ENCODE measurements at regions not wholly inside any gene's neighbourhood (a gene's known extent, or its start where the extent isn't known, plus 50 kb on each side); places are given as distances from the start of the nearest gene placed in this dataset.
A peak's percentile ranks its signal among the peaks of the same experiment; 100 is the strongest.

GRCh38 chr12:78622529-78623195 is 241.9 kb upstream of the SYT1 start:
- H3K9me3 Mint-ChIP-seq: peaks cover 0 to 10% (median 3%) of the 10 kb centered on the region in 7 donors
- no peak overlapping the region for H3K27ac Mint-ChIP-seq
- DNase-seq: no peak
- no peaks in the 10 kb centered on the region for H3K4me1 Mint-ChIP-seq
- no peaks in the 10 kb centered on the region for H3K36me3 Mint-ChIP-seq
- no peak overlapping the region for H3K4me3 Mint-ChIP-seq
- no peaks in the 10 kb centered on the region for H3K27me3 Mint-ChIP-seq
- no peak for ATAC-seq (ENCODE audit: low read depth in 2 of 2)

GRCh38 chr12:78628491-78629100 is 236.0 kb upstream of the SYT1 start:
- H3K9me3 Mint-ChIP-seq: peaks cover 0 to 16% (median 3%) of the 10 kb centered on the region in 7 donors
- no peak overlapping the region for H3K27ac Mint-ChIP-seq
- DNase-seq (no peak), ATAC-seq (ENCODE audit: low read depth in 2 of 2) (no peak)
- no peaks in the 10 kb centered on the region for H3K27me3 Mint-ChIP-seq
- H3K36me3 Mint-ChIP-seq: no peaks in the 10 kb centered on the region
- no peaks in the 10 kb centered on the region for H3K4me1 Mint-ChIP-seq
- no peak overlapping the region for H3K4me3 Mint-ChIP-seq

GRCh38 chr12:78636231-78636855 is 228.2 kb upstream of the SYT1 start:
- Mint-ChIP-seq H3K27me3 (no peaks in the 10 kb centered on the region), H3K9me3 (peaks cover 0 to 4% (median 0%) of the 10 kb centered on the region in 7 donors), H3K27ac (no peak overlapping the region), H3K36me3 (no peaks in the 10 kb centered on the region), H3K4me1 (no peaks in the 10 kb centered on the region), H3K4me3 (no peak overlapping the region)
- no peak for DNase-seq
- no peak for ATAC-seq (ENCODE audit: low read depth in 2 of 2)

DNA sequence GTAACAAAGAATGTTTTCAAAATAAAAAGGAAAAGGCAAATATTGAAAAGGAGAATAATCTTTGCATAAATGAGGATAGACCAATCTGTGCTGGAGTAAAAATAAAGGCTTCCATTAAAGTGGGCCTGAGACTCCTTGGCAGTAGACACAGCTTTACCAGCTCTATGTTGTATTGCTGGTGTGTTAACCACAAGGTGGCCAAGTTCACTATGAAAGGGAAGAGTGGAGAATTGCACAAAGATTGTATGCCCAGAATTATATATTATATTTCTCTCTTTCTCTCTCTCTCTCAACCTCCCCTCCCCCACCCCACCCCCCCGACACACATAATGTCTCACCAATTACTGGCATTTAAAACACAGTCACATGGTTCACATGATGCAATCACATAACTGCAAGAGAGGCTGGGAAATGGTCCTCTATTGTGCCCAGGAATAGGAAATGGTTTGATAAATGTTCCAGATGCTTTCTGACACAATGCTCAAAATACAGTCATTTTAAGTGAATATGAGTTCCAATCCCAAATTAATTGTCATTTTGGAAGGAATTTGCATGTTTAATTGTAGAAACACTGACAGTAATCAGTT is 222.6 kb upstream of the SYT1 start:
- no peak for DNase-seq
- ATAC-seq (ENCODE audit: low read depth in 2 of 2): no peak
- Mint-ChIP-seq H3K27me3 (no peaks in the 10 kb centered on the region), H3K4me1 (no peaks in the 10 kb centered on the region), H3K9me3 (peaks cover 0 to 4% (median 0%) of the 10 kb centered on the region in 7 donors), H3K36me3 (no peaks in the 10 kb centered on the region), H3K4me3 (no peak overlapping the region), H3K27ac (no peak overlapping the region)

GRCh38 chr12:78645956-78646355 is 218.6 kb upstream of the SYT1 start:
- Mint-ChIP-seq H3K36me3 (no peaks in the 10 kb centered on the region), H3K4me1 (no peaks in the 10 kb centered on the region), H3K4me3 (no peak overlapping the region), H3K9me3 (peaks cover 0 to 10% (median 4%) of the 10 kb centered on the region in 7 donors), H3K27me3 (no peaks in the 10 kb centered on the region), H3K27ac (no peak overlapping the region)
- DNase-seq (no peak), ATAC-seq (ENCODE audit: low read depth in 2 of 2) (no peak)

DNA sequence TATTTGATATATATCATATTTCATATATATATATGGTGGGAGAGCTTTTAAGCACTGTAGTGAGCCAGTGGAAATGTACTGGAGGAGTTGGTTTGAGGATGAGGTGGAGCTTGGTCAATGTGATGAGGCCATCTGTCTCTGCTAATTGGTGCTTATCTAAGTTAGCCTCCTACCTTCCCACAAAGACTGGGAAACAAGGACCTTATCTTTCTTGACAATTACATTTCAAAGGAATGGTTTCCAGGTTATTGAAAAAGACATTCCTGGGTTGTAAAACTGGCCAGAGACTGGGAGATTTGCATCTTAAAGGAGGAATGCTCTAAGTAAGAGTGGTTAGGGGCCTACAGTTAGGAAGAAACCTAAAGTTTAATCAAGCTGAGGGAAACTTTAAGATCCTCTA is 212.8 kb upstream of the SYT1 start:
- Mint-ChIP-seq H3K4me3 (no peak overlapping the region), H3K27ac (no peak overlapping the region), H3K27me3 (no peaks in the 10 kb centered on the region), H3K9me3 (peaks cover 4 to 10% (median 5%) of the 10 kb centered on the region in 7 donors), H3K36me3 (no peaks in the 10 kb centered on the region), H3K4me1 (no peaks in the 10 kb centered on the region)
- DNase-seq (no peak), ATAC-seq (ENCODE audit: low read depth in 2 of 2) (no peak)

DNA sequence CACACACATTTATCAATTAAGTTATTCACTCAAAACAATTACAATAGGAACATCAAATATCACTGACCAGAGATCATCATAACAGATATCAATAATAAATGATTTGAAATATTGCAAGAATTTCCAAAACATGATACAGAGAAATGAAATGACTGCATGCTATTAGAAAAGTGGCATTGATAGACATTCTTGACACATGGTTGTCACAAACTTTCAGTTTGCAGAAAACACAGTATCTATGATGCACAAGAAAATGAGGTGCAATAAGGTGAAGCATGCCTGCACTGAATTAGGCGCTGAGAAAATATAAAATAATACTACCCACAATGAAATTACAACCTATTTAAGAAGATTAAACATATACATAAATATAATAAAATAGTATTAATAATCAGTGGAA is 198.0 kb upstream of the SYT1 start:
- Mint-ChIP-seq H3K36me3 (no peaks in the 10 kb centered on the region), H3K9me3 (peaks cover 0 to 6% (median 0%) of the 10 kb centered on the region in 7 donors), H3K4me1 (no peaks in the 10 kb centered on the region), H3K27ac (peak overlapping the region in 1 of 6 donors; percentile 32), H3K27me3 (no peaks in the 10 kb centered on the region), H3K4me3 (no peak overlapping the region)
- no peak for ATAC-seq (ENCODE audit: low read depth in 2 of 2)
- no peak for DNase-seq

- H3K4me3 Mint-ChIP-seq: no peak overlapping the region
- ATAC-seq (ENCODE audit: low read depth in 2 of 2) (no peak), DNase-seq (no peak)
- H3K36me3 Mint-ChIP-seq: no peaks in the 10 kb centered on the region
- no peaks in the 10 kb centered on the region for H3K4me1 Mint-ChIP-seq
- H3K27ac Mint-ChIP-seq: no peak overlapping the region
- H3K27me3 Mint-ChIP-seq: no peaks in the 10 kb centered on the region
- H3K9me3 Mint-ChIP-seq: peaks cover 0 to 6% (median 0%) of the 10 kb centered on the region in 7 donors
These were observed 193.3 kb upstream of the SYT1 start for GRCh38 chr12:78671295-78671694.

GRCh38 chr12:78672033-78672432 is 192.5 kb upstream of the SYT1 start:
- H3K4me3 Mint-ChIP-seq: no peak overlapping the region

GRCh38 chr12:78674311-78675090 is 190.1 kb upstream of the SYT1 start:
- H3K27me3 Mint-ChIP-seq: no peaks in the 10 kb centered on the region
- no peak overlapping the region for H3K4me3 Mint-ChIP-seq
- ATAC-seq (ENCODE audit: low read depth in 2 of 2) (no peak), DNase-seq (no peak)
- H3K4me1 Mint-ChIP-seq: no peaks in the 10 kb centered on the region
- H3K27ac Mint-ChIP-seq: no peak overlapping the region
- H3K9me3 Mint-ChIP-seq: peaks cover 0 to 4% (median 0%) of the 10 kb centered on the region in 7 donors
- no peaks in the 10 kb centered on the region for H3K36me3 Mint-ChIP-seq

More at GRCh38 chr12:78672033-78672432, 192.5 kb upstream of the SYT1 start:
- Mint-ChIP-seq H3K27ac (no peak overlapping the region), H3K9me3 (peaks cover 0 to 6% (median 0%) of the 10 kb centered on the region in 7 donors), H3K27me3 (no peaks in the 10 kb centered on the region), H3K4me1 (no peaks in the 10 kb centered on the region), H3K36me3 (no peaks in the 10 kb centered on the region)
- DNase-seq (no peak), ATAC-seq (ENCODE audit: low read depth in 2 of 2) (no peak)

DNA sequence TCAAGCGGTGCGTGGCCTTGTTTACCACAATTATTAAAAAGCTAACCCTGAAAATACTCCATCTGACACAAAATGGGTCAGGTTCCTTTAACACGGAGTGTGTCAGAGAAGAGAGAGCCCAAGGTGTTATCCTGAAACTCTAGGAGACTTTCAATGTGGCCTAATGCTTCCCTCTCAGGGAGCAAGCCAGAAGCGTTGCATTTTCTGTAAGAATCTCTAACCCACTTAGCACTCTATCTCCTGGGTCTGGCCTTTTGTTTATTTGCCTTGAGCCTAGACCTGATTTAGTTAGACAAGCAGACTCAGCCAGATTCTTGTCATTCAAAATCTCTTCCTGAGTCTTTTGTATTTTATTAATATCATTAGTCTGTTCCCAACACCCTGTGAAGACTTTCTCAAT is 184.0 kb upstream of the SYT1 start:
- H3K36me3 Mint-ChIP-seq: no peaks in the 10 kb centered on the region
- H3K4me1 Mint-ChIP-seq: no peaks in the 10 kb centered on the region
- no peaks in the 10 kb centered on the region for H3K27me3 Mint-ChIP-seq
- no peak overlapping the region for H3K27ac Mint-ChIP-seq
- H3K4me3 Mint-ChIP-seq: no peak overlapping the region
- DNase-seq (no peak), ATAC-seq (ENCODE audit: low read depth in 2 of 2) (no peak)
- peaks cover 0 to 4% (median 0%) of the 10 kb centered on the region in 7 donors for H3K9me3 Mint-ChIP-seq

- peaks cover 0 to 4% (median 0%) of the 10 kb centered on the region in 7 donors for H3K9me3 Mint-ChIP-seq
- no peaks in the 10 kb centered on the region for H3K36me3 Mint-ChIP-seq
- H3K27me3 Mint-ChIP-seq: no peaks in the 10 kb centered on the region
- no peak overlapping the region for H3K27ac Mint-ChIP-seq
- ATAC-seq (ENCODE audit: low read depth in 2 of 2) (no peak), DNase-seq (no peak)
- no peak overlapping the region for H3K4me3 Mint-ChIP-seq
- no peaks in the 10 kb centered on the region for H3K4me1 Mint-ChIP-seq
These were observed 181.5 kb upstream of the SYT1 start for GRCh38 chr12:78683031-78683430.

DNA sequence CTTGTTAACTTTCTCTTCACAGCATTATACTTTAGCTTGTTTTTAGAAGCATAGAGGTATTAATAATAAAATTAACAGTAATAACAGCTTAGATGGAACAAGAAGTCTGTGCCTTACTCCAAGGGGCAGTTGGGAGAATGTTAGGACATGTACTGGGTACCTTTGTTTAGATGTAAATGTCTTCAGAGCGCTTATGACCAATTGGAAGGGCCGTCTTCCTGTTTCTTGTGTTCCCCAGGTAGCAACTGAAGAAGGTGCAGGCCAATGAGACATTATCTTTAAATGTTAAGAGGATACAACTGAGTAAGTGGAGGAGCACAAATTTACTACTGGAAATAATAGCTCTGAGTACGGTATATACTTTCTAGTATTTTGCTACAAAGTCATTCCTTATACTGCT is 180.9 kb upstream of the SYT1 start:
- H3K27ac Mint-ChIP-seq: no peak overlapping the region
- no peak for DNase-seq
- peaks cover 0 to 3% (median 0%) of the 10 kb centered on the region in 7 donors for H3K9me3 Mint-ChIP-seq
- H3K4me1 Mint-ChIP-seq: no peaks in the 10 kb centered on the region
- H3K4me3 Mint-ChIP-seq: no peak overlapping the region
- H3K36me3 Mint-ChIP-seq: no peaks in the 10 kb centered on the region
- H3K27me3 Mint-ChIP-seq: no peaks in the 10 kb centered on the region
- no peak for ATAC-seq (ENCODE audit: low read depth in 2 of 2)

All from naive B cell (primary cell).